ENCODE measurements at regions not wholly inside any gene's neighbourhood (a gene's known extent, or its start where the extent isn't known, plus 50 kb on each side); places are given as distances from the start of the nearest gene placed in this dataset.

GRCh38 chr3:102619361-102619760, 184.5 kb downstream of the ZPLD1 start:
- POLR2A ChIA-PET (ENCODE audit: partially characterized antibody): no interaction called here
- TF ChIP-seq YY1 (IDR thresholded peaks at IDR 0.05; ENCODE audit: low read depth, low read length): no peak
- no peak for TF ChIP-seq GABPA (IDR thresholded peaks at IDR 0.05; ENCODE audit: borderline replicate concordance, insufficient read depth, low read length)
- no peak for TF ChIP-seq POU5F1 (IDR thresholded peaks at IDR 0.05; ENCODE audit: low read depth, low read length)
- no peak for TF ChIP-seq RFX5 (IDR thresholded peaks at IDR 0.05; ENCODE audit: borderline replicate concordance, low read depth, low read length)
- no peak for TF ChIP-seq ZNF274 (IDR thresholded peaks at IDR 0.05; ENCODE audit: borderline replicate concordance, extremely low read depth, low read length)
- no peak for TF ChIP-seq RXRA (IDR thresholded peaks at IDR 0.05; ENCODE audit: insufficient read depth, low read depth, low read length)
- no peak for TF ChIP-seq TAF1 (IDR thresholded peaks at IDR 0.05; ENCODE audit: low read depth, low read length)
- no peak for TF ChIP-seq JUN (IDR thresholded peaks at IDR 0.05; ENCODE audit: low read depth, low read length)
- TF ChIP-seq GTF2F1 (IDR thresholded peaks at IDR 0.05; ENCODE audit: borderline replicate concordance, low read depth, low read length): no peak
- no peak for TF ChIP-seq KDM5A (IDR thresholded peaks at IDR 0.05; ENCODE audit: low read length)
- TF ChIP-seq ATF2 (IDR thresholded peaks at IDR 0.05; ENCODE audit: low read length): no peak
- TF ChIP-seq RBBP5 (IDR thresholded peaks at IDR 0.05; ENCODE audit: borderline replicate concordance, low read depth, low read length): no peak

More at GRCh38 chr3:102619361-102619760, 184.5 kb downstream of the ZPLD1 start:
- Histone ChIP-seq H3K4me3 (ENCODE audit: extremely low read depth in 1 of 4, insufficient read depth in 2 of 4, low read depth in 3 of 4, low read length in 4 of 4) (no peak overlapping the region), H3K36me3 (ENCODE audit: control insufficient read depth in 2 of 4, insufficient read depth in 4 of 4, low read length in 3 of 4) (no peaks in the 10 kb centered on the region), H2AK5ac (ENCODE audit: low read depth, low read length) (no peak overlapping the region), H4K20me1 (replicated peaks in 1 of 2; ENCODE audit: control insufficient read depth in 1 of 2, insufficient read depth in 2 of 2, low read length in 2 of 2) (no peaks in the 10 kb centered on the region), H3K23me2 (ENCODE audit: low read depth, low read length) (no peaks in the 10 kb centered on the region), H3K23ac (ENCODE audit: insufficient read length) (no peak overlapping the region), H3K79me1 (ENCODE audit: low read depth, low read length) (no peaks in the 10 kb centered on the region), H3K4me2 (ENCODE audit: insufficient read depth in 1 of 2, low read depth in 2 of 2, low read length in 2 of 2) (no peak overlapping the region), H2AFZ (ENCODE audit: low read length) (no peak overlapping the region), H2BK12ac (ENCODE audit: low read depth, low read length) (no peak overlapping the region), H3K27me3 (replicated peaks in 1 of 4; ENCODE audit: control insufficient read depth in 3 of 4, extremely low read depth in 1 of 4, insufficient read depth in 3 of 4, low read length in 3 of 4) (no peaks in the 10 kb centered on the region), H3K4me1 (replicated peaks in 1 of 4; ENCODE audit: control insufficient read depth in 3 of 4, insufficient read depth in 4 of 4, low read length in 3 of 4) (peaks cover 0 to 4% (median under 1%) of the 10 kb centered on the region in 4 experiments; a peak in 2 of 7 replicates), H4K8ac (ENCODE audit: extremely low read depth, insufficient read depth, low read length) (no peak overlapping the region), H4K91ac (replicated peaks; ENCODE audit: insufficient read length, low read length) (no peak overlapping the region), H2BK5ac (ENCODE audit: low read depth, low read length) (no peak overlapping the region), H3K79me2 (ENCODE audit: control insufficient read depth in 1 of 2, insufficient read depth in 2 of 2, low read length in 2 of 2) (no peaks in the 10 kb centered on the region), H3K4ac (replicated peaks; ENCODE audit: insufficient read length, low read depth, low read length) (no peak overlapping the region), H2BK120ac (replicated peaks; ENCODE audit: low read depth, low read length) (no peak overlapping the region), H3K9ac (replicated peaks in 1 of 4; ENCODE audit: extremely low read depth in 1 of 4, low read depth in 3 of 4, low read length in 3 of 4) (no peak overlapping the region), H3K14ac (ENCODE audit: insufficient read length) (no peak overlapping the region), H3K18ac (ENCODE audit: extremely low read depth, low read length) (no peak overlapping the region), H3K56ac (replicated peaks; ENCODE audit: insufficient read length, low read depth, low read length) (no peak overlapping the region), H3K27ac (ENCODE audit: low read depth, low read length) (no peak overlapping the region), H3K9me3 (ENCODE audit: insufficient read depth in 2 of 2, low read depth in 1 of 2, low read length in 1 of 2) (no peaks in the 10 kb centered on the region), H4K5ac (ENCODE audit: insufficient read length, low read depth, low read length) (no peak overlapping the region), H2BK20ac (ENCODE audit: low read length) (no peak overlapping the region), H2BK15ac (ENCODE audit: low read length) (no peak overlapping the region)
- FAIRE-seq: no peak
- CTCF ChIA-PET (ENCODE audit: partially characterized antibody): interaction anchor here (1.7 kb wide), 1 partner anchor 54 kb away, joined by 4 read pairs; no protein-coding TSS in a partner anchor
- DNase-seq (ENCODE audit: low read depth in 1 of 2, low spot score in 2 of 2): no peak
- WGBS, 2 experiments (ENCODE audit: extremely low coverage in 1 of 2, insufficient coverage in 1 of 2, insufficient read length in 1 of 2, insufficient replicate concordance in 2 of 2, low coverage in 1 of 2, low lambda C conversion rate in 2 of 2, missing lambda C conversion rate in 1 of 2): 82% methylated on average over 1 of the region's 1 CpG; no CpG with 5 or more reads in 1 of the 2 experiments
